Erythroblast (primary cell): ENCODE measurements at regions not wholly inside any gene's neighbourhood (a gene's known extent, or its start where the extent isn't known, plus 50 kb on each side); places are given as distances from the start of the nearest gene placed in this dataset.

ENCODE experiments used
- GATA1 ChIP-seq: IDR thresholded peaks from 2 replicates; pipeline ENCODE4 v1.6.1; 2011; ENCODE audit warnings: low read depth, mild to moderate bottlenecking, control low read depth, low read length, moderate library complexity
- POLR2A ChIP-seq: IDR thresholded peaks from 2 replicates; pipeline ENCODE4 v1.6.1; 2011; ENCODE audit warnings: mild to moderate bottlenecking, low read length

DNA sequence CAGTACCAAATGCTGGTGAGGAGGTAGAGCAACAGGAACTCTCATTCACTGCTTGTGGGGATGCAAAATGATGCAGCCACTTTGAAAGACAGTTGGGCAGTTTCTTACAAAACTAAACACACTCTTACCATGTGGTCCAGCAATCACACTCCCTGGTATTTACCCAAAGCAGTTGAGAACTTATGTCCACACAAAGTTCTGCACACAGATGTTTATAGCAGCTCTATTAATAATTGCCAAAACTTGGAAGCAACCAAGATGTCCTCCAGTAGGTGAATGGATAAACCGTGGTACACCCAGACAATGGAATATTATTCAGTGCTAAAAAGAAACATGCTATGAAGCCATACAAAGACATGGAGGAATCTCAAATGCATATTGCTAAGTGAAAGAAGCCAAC is 139.1 kb upstream of the SLC6A11 start:
- no peak for TF ChIP-seq POLR2A
- TF ChIP-seq GATA1: no peak
